ENCODE measurements at regions not wholly inside any gene's neighbourhood (a gene's known extent, or its start where the extent isn't known, plus 50 kb on each side); places are given as distances from the start of the nearest gene placed in this dataset.

- no peak for DNase-seq
Observed at GRCh38 chr5:4243479-4244264, 648.0 kb downstream of the IRX1 start.

- DNase-seq = no peak
Observed at GRCh38 chr5:4244306-4244705, 648.7 kb downstream of the IRX1 start.

GRCh38 chr5:4245076-4245475 is 649.4 kb downstream of the IRX1 start:
- DNase-seq = no peak

DNA sequence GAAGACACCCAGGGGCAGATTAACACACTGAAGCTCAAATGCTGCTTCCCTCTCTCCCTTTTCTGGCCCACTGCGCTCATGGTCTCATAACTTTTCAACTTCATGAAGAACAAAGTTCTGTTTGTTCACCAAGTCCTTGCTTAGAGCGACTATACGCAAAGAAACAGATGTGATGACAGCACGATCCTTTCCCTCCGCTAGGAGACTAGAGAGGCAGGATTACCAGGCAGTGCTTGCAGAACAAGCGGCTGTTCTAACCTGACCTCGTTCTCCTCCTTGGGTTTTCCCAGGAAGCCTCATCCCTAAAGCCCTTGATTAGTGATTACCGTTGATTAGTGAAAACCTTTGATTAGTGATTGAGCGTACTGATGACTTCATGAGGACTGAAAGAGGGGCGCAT is 649.9 kb downstream of the IRX1 start:
- DNase-seq = no peak

GRCh38 chr5:4246447-4246846 is 650.8 kb downstream of the IRX1 start:
- DNase-seq = no peak

DNA sequence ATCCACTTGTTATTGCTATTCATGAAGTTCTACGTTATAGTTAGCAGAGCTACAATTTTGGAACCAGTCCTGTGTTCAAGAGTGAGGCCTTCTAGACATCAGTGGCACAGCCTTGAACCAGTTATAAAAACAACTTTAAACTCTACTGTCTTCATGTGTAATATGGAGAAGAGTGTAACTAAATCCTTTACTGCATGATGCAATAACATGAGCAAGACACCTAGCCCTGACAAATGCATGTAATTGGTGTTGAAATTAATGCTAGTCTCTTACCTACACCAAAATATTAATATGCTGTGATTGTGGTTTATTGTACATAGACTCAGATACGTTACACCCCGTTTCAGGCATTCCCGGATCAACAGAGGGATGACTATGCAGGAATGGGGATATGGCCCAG is 654.6 kb downstream of the IRX1 start:
- no peak for DNase-seq

DNA sequence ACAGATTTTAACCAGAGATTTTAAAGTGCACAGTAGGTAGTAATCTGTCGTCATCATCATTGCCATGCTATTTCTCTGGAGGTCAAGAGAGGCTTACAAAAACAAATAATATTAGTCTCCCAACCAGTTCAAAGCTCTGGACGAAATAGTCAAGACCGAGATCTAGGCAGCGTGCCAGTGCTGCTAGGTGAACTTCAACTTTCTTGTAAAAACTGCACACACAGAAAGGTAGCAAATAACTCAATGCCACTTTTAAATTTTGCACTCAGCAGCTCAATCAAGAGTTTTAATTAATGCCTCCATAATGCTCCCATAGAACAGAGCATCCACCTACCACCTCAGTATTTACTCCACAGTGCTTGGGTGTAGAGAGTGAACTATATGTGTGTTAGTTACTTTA is 656.8 kb downstream of the IRX1 start:
- DNase-seq = no peak

DNA sequence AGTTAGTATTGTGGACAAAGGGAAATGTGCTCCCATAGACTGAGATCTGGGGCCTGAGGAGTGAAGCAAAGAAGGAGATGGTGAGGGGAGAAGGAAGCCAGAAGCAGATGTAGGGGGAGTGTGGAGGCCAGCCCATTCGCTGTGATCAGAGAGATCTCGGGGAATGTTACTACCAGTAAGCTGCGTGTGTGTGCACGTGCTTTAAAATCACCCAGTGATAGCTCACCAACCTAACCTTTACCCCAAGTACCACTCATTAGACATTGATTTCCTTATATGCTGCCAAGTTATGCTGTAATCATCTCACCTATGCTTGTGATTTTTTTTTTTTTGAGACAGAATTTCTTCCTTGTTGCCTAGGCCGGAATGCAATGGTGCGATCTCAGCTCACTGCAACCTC is 659.1 kb downstream of the IRX1 start:
- no peak for DNase-seq

- no peak for DNase-seq
Observed at GRCh38 chr5:4255441-4255840, 659.8 kb downstream of the IRX1 start.

DNA sequence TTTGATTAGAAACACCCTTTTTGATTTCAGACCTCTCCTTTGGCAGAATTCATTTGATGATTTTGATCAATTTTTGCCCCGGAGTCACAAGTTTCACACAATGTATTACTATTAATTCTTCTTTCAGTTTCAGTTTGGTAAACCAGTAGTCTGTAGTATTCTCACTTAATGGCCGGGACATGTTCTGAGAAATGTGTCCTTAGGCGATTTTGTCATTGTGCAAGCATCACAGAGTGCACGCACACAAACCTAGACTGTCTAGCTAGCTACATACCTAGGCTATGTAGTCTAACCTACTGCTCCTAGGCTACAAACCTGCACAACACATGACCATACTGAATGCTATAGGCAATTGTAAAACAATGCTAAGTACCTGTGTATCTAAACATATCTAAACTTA is 662.5 kb downstream of the IRX1 start:
- DNase-seq = no peak

DNA sequence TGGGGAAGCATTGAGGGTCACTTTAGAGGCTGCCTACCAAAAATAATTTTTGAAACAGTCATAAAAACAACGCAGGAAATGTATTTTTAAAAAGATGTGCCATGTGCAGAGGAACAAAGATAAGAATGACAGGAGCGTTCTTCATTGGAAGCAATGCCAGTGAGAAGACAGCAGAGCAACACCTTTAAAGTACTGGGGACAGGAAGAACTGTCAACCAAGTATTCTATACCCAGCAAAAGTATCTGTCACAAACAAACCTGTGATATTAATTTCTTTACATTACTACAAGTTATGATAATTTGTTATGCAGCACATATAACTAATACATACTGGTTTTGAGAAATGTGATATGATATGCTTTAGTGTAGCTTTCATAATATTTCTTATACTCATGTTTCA is 675.6 kb downstream of the IRX1 start:
- no peak for DNase-seq

DNA sequence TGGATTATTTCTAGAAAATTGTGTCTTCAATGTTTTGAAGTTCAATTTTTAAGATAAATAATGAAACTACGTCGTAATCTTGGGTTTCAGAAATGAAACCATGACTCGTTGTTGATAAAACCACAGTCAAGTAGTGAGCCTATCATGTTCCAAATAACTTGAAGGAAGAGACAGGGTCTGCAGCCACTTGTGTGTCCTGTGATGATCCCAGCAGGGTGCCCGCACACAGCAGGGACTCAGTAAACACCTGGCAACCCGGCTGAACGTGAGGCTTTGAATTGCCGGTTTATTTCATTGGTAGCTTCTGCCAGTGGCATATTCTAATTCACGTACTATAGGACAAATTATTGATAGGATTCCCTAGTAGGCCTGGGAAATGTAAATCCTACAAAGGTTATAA is 679.6 kb downstream of the IRX1 start:
- no peak for DNase-seq

- no peak for DNase-seq
Observed at GRCh38 chr5:4294878-4295277, 699.2 kb downstream of the IRX1 start.

DNA sequence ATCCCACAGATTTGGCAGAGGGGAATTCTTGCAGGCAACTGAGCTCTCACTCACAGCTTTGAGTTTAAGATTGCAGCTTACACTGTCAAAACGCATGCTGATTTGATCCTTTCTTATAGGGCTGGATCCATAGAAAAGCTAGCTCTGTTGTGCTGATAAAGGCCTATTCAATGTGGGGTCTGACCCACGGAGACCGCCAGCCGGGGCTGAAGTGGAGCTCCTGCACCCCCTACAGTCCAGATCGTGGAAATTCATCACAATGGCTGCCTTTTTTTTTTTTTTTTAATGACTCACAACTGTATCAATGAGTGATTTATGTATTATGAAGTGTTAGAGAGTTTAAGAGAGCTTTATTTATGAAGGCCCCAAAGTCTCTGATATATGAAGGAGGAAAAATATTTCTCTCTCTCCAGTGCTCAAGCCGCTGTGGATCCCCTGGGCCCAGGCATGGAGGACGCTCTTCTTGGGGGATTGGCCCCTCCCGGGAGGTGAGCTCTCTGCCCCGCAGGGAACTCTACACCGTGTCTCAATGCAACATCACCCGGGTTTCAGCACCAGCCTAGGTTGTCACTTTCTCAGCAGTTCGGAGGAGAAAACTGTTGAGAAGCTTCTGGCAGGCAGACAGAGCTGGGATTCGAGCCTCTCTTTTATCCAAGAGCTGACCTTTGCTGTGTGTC is 700.2 kb downstream of the IRX1 start:
- no peak for DNase-seq

DNA sequence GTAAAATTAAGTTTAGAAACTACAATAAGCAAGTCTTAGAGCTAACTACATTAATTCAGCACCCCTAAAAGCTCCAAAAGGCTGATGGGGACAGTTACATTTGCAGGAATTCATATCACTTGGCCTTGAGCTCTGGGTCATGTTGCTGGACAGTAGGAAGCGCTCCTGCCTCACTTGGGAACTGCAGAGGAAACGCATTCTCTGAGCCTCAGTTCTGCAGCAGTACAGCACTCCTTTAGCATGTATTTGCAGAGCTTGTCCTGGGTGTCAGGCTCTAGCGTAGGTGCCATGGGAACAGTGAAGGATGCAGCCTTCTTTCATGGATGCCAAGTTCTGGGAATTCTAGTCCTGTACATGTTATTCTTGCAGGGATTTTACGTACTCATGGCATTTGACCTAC is 710.4 kb downstream of the IRX1 start:
- DNase-seq = no peak

- no peak for DNase-seq
Observed at GRCh38 chr5:4309026-4309425, 713.4 kb downstream of the IRX1 start.

DNA sequence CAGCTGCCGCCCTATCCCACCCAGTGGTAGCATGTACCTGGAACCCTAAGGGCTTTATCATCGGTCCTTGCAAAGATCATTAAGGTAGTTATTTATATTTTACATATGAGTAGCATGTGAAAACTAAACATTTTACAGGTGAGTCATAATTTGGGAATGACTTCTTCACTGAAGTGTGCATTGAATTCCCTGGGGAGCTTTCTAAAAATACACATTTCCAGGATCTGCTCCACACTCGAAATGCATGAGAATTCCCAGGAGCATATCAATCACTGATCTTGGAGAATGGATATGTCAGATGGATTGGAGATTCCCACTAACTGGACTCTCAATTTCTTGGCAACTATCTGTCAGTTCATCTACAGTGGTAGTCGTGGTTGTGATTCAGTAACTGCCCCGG is 717.5 kb downstream of the IRX1 start:
- no peak for DNase-seq

DNA sequence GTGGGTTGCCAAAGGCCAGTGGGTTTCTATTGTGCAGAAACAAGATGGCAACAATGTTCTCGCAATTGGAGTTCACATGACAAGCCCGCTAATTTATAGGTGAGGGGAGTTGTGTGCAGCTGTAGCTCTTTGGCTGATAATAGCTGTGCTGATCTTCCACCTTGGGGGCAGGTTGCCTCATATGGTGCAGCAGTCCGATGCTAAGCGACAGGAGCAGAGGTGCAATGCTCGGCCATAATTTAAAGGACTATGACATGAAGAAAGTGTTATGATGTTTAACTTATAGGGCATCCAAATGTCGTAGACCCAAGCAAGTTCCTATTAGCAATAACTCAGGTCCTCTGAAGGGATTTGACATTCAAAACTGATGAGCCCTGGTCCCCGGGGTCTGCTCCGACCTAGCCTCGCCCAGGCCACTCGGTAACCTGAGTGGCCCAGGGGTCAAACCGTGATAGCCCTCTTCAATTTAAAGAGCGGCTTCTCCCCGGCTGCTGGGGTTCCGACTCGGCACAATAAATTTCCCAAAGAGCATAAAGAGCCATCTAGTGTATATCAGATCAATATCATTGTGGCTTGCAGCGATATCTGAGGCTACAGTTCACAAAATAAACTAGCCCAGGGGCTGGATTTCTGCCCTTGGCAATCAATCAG is 724.0 kb downstream of the IRX1 start:
- DNase-seq = no peak

- DNase-seq = no peak
Observed at GRCh38 chr5:4330327-4330726, 734.7 kb downstream of the IRX1 start.

DNA sequence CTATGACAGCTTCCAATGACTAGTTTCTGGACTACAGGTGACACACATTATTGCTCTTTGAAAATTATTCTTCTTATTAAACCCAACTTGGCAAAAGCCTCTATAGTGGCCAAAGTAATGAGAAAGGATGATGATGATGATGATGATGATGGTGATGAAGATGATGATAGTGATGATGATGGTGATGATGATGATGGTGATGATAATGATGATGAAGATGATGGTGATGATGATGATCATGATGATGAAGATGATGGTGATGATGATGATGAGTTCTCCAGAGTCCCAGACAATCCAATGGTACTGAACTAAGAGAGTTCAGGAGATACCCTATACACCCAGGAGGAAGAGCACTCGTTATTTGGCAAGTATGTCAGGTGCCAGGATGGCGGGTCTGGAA is 739.4 kb downstream of the IRX1 start:
- DNase-seq = no peak

- DNase-seq = no peak
Observed at GRCh38 chr5:4337519-4337918, 741.9 kb downstream of the IRX1 start.

GRCh38 chr5:4339949-4340348 is 744.3 kb downstream of the IRX1 start:
- no peak for DNase-seq

- DNase-seq = no peak
Observed at GRCh38 chr5:4345850-4346249, 750.2 kb downstream of the IRX1 start.

DNA sequence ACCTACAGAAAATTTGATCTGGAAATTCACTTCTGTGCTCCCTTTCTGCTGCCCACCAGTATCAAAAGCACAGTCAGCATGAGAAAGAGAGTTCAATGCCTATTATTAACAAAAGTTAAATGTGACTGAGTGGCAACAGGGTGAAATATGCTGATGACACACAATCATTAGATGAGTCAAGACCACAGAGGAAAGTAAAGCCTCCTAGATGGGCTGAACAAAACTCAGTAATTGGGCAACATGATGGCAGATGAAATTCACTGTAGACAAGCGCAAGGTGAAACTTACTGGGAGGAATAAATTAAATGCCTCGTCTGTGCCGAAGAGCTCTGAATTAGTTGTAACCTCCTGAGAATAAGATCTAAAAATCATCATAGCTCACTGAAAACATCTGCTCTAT is 752.8 kb downstream of the IRX1 start:
- DNase-seq = no peak

Measured in activated CD4-positive, alpha-beta T cell treated with anti-CD3 and anti-CD28 coated beads, Interleukin-2, amount 50 U/mL, for 48 hours (primary cell).